ENCODE measurements at regions not wholly inside any gene's neighbourhood (a gene's known extent, or its start where the extent isn't known, plus 50 kb on each side); places are given as distances from the start of the nearest gene placed in this dataset.

- no peak overlapping the region for H3K4me3 Mint-ChIP-seq
- H3K27me3 Mint-ChIP-seq, result peaks cover 8% of the 10 kb centered on the region
- DNase-seq (ENCODE audit: extremely low spot score, unreplicated experiment), result no peak
- no peaks in the 10 kb centered on the region for H3K9me3 Mint-ChIP-seq
- H3K27ac Mint-ChIP-seq, result no peak overlapping the region
- no peak for TF ChIP-seq CTCF (conservative IDR thresholded peaks at IDR 0.05)
- H3K4me1 Mint-ChIP-seq (ENCODE audit: unreplicated experiment), result no peaks in the 10 kb centered on the region
- no peaks in the 10 kb centered on the region for H3K36me3 Mint-ChIP-seq
Observed at GRCh38 chr16:6200271-6200670, 1102.7 kb upstream of the EEF2KMT start.

- H3K4me3 Mint-ChIP-seq, result no peak overlapping the region
- no peak for TF ChIP-seq CTCF (conservative IDR thresholded peaks at IDR 0.05)
- H3K27me3 Mint-ChIP-seq, result peaks cover 14% of the 10 kb centered on the region
- no peaks in the 10 kb centered on the region for H3K36me3 Mint-ChIP-seq
- no peaks in the 10 kb centered on the region for H3K4me1 Mint-ChIP-seq (ENCODE audit: unreplicated experiment)
- H3K27ac Mint-ChIP-seq, result no peak overlapping the region
- DNase-seq (ENCODE audit: extremely low spot score, unreplicated experiment), result no peak
- no peaks in the 10 kb centered on the region for H3K9me3 Mint-ChIP-seq
Observed at GRCh38 chr16:6195966-6196365, 1098.4 kb upstream of the EEF2KMT start.

GRCh38 chr16:6193718-6194117, 1096.1 kb upstream of the EEF2KMT start:
- Mint-ChIP-seq H3K4me1 (ENCODE audit: unreplicated experiment) (no peaks in the 10 kb centered on the region), H3K27me3 (peaks cover 14% of the 10 kb centered on the region), H3K27ac (no peak overlapping the region), H3K9me3 (no peaks in the 10 kb centered on the region), H3K36me3 (no peaks in the 10 kb centered on the region), H3K4me3 (no peak overlapping the region)
- no peak for DNase-seq (ENCODE audit: extremely low spot score, unreplicated experiment)
- TF ChIP-seq CTCF (conservative IDR thresholded peaks at IDR 0.05), result no peak

- H3K27ac Mint-ChIP-seq, result no peak overlapping the region
- TF ChIP-seq CTCF (conservative IDR thresholded peaks at IDR 0.05), result no peak
- no peak for DNase-seq (ENCODE audit: extremely low spot score, unreplicated experiment)
- no peak overlapping the region for H3K4me3 Mint-ChIP-seq
- no peaks in the 10 kb centered on the region for H3K4me1 Mint-ChIP-seq (ENCODE audit: unreplicated experiment)
- peaks cover 10% of the 10 kb centered on the region for H3K27me3 Mint-ChIP-seq
- H3K9me3 Mint-ChIP-seq, result no peaks in the 10 kb centered on the region
- H3K36me3 Mint-ChIP-seq, result no peaks in the 10 kb centered on the region
Observed at GRCh38 chr16:6192984-6193383, 1095.4 kb upstream of the EEF2KMT start.

GRCh38 chr16:6192532-6192931, 1094.9 kb upstream of the EEF2KMT start:
- Mint-ChIP-seq H3K9me3 (no peaks in the 10 kb centered on the region), H3K36me3 (no peaks in the 10 kb centered on the region), H3K27ac (no peak overlapping the region), H3K4me1 (ENCODE audit: unreplicated experiment) (no peaks in the 10 kb centered on the region), H3K4me3 (no peak overlapping the region), H3K27me3 (peaks cover 7% of the 10 kb centered on the region)
- DNase-seq (ENCODE audit: extremely low spot score, unreplicated experiment), result no peak
- no peak for TF ChIP-seq CTCF (conservative IDR thresholded peaks at IDR 0.05)

GRCh38 chr16:6190776-6191175, 1093.2 kb upstream of the EEF2KMT start:
- no peak for TF ChIP-seq CTCF (conservative IDR thresholded peaks at IDR 0.05)
- no peak overlapping the region for H3K4me3 Mint-ChIP-seq
- no peak for DNase-seq (ENCODE audit: extremely low spot score, unreplicated experiment)
- no peak overlapping the region for H3K27ac Mint-ChIP-seq
- no peaks in the 10 kb centered on the region for H3K36me3 Mint-ChIP-seq
- no peaks in the 10 kb centered on the region for H3K4me1 Mint-ChIP-seq (ENCODE audit: unreplicated experiment)
- H3K27me3 Mint-ChIP-seq, result peaks cover 7% of the 10 kb centered on the region
- H3K9me3 Mint-ChIP-seq, result no peaks in the 10 kb centered on the region
